PC-9 (cell line): ENCODE measurements at regions not wholly inside any gene's neighbourhood (a gene's known extent, or its start where the extent isn't known, plus 50 kb on each side); places are given as distances from the start of the nearest gene placed in this dataset.

Source experiments
- EZH2 ChIP-seq: fragments of 200-600 bp; sonication (generic); IDR thresholded peaks from 2 replicates; pipeline ENCODE4 v1.8.0; 2017; ENCODE audit warnings: antibody characterized with exemption, low read depth
- TF ChIP-seq, protein P1 (sequence below): fragments of 200-600 bp; sonication (generic); conservative IDR thresholded peaks from 2 replicates; pipeline ENCODE4 v1.6.1; 2017; ENCODE audit warnings: mixed run types, antibody characterized with exemption, mild to moderate bottlenecking, moderate library complexity

DNA sequence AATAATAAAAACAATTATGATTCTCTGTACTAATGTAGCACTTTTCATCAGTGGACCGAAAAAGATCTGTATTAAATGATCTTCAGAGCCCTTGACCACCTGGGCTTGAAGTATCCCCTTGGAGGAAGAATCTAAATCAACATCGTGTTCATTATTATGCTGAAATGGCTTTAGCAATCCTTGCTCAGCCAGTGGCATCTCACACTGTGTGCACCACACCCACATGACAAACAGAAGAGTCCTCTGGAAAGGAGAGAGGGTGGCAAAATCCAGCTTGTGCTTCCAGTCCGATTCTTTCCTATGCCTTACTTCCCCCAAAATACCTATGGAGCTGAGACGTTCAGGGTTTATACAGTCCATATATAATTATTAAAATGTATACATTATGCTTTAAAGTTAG lies 318.5 kb upstream of the RUNX1 start:
- TF ChIP-seq, protein P1, sequence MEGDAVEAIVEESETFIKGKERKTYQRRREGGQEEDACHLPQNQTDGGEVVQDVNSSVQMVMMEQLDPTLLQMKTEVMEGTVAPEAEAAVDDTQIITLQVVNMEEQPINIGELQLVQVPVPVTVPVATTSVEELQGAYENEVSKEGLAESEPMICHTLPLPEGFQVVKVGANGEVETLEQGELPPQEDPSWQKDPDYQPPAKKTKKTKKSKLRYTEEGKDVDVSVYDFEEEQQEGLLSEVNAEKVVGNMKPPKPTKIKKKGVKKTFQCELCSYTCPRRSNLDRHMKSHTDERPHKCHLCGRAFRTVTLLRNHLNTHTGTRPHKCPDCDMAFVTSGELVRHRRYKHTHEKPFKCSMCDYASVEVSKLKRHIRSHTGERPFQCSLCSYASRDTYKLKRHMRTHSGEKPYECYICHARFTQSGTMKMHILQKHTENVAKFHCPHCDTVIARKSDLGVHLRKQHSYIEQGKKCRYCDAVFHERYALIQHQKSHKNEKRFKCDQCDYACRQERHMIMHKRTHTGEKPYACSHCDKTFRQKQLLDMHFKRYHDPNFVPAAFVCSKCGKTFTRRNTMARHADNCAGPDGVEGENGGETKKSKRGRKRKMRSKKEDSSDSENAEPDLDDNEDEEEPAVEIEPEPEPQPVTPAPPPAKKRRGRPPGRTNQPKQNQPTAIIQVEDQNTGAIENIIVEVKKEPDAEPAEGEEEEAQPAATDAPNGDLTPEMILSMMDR = no peak
- no peak for TF ChIP-seq EZH2
